SK-N-SH treated with all-trans-retinoic acid at 6 μM for 48 hours (cell line): ENCODE measurements at regions not wholly inside any gene's neighbourhood (a gene's known extent, or its start where the extent isn't known, plus 50 kb on each side); places are given as distances from the start of the nearest gene placed in this dataset.

Source experiments
- CREB5 ChIP-seq: fragments of 250-450 bp; sonication (Bioruptor Pico); IDR thresholded peaks from 2 replicates; pipeline ENCODE4 v1.5.1; 2020; ENCODE audit warnings: low read depth, mild to moderate bottlenecking, moderate library complexity
- ISL1 ChIP-seq: fragments of 250-450 bp; sonication (Bioruptor Pico); IDR thresholded peaks from 2 replicates; pipeline ENCODE4 v2.1.2; 2022; ENCODE audit warnings: mild to moderate bottlenecking, moderate library complexity
- RARB ChIP-seq: fragments of 250-450 bp; sonication (Bioruptor Pico); IDR thresholded peaks from 2 replicates; pipeline ENCODE4 v1.8.0; 2021; ENCODE audit warnings: mild to moderate bottlenecking, moderate library complexity
- TCF4 ChIP-seq: fragments of 250-450 bp; sonication (Bioruptor Pico); IDR thresholded peaks from 2 replicates; pipeline ENCODE4 v1.8.0; 2021; ENCODE audit warnings: mild to moderate bottlenecking, moderate library complexity, borderline replicate concordance
- TOX ChIP-seq: fragments of 250-450 bp; sonication (Bioruptor Pico); IDR thresholded peaks from 2 replicates; pipeline ENCODE4 v1.8.0; 2021; ENCODE audit warnings: mild to moderate bottlenecking, moderate library complexity, borderline replicate concordance
- TSHZ2 ChIP-seq: fragments of 250-450 bp; sonication (Bioruptor Pico); IDR thresholded peaks from 2 replicates; pipeline ENCODE4 v1.5.0; 2020; ENCODE audit warnings: mild to moderate bottlenecking, moderate library complexity
- ZNF565 ChIP-seq: fragments of 450-650 bp; formaldehyde crosslinking; conservative IDR thresholded peaks from 2 replicates; pipeline ENCODE4 v1.5.0; 2020; ENCODE audit warnings: low read depth, mild to moderate bottlenecking, moderate library complexity
- ZNF70 ChIP-seq: fragments of 450-650 bp; formaldehyde crosslinking; IDR thresholded peaks from 2 replicates; pipeline ENCODE4 v1.5.0; 2020; ENCODE audit warnings: mild to moderate bottlenecking, moderate library complexity
- TF ChIP-seq, protein P1 (sequence below): fragments of 250-450 bp; sonication (Bioruptor Pico); IDR thresholded peaks from 2 replicates; pipeline ENCODE4 v1.8.0; 2020; ENCODE audit warnings: mild to moderate bottlenecking, moderate library complexity, borderline replicate concordance

DNA sequence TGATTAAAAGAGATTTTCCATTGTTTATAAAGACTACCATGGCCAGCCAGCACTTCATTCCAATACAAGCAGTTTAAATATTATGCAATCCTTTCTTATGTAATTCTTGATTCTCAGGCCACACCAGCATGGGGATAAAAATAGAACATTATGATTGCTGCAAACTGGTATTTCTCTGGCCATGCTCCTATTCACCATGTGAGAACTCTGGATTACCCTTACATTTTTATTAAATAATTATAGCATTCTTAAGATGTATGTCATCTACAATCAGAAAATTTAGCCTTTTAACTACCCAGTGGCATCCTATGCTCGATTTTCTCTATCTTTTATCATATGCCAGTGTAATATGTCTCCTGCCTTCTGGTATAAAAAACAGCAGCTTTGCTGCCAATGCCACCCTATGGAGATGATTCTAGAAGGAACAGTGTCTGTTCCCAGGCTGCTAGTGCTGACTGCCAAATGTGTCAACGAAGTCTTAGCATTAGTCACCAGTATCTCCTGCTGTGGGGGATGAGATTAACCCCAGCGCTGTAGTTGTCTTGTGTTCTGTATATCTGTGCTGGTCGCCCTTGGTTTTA lies 501.4 kb downstream of the BCKDHB start:
- TF ChIP-seq CREB5 (CRISPR knock-in tag) (peak; percentile 72), TCF4 (CRISPR knock-in tag) (no peak), RARB (CRISPR knock-in tag) (no peak), TOX (peak; percentile 22; the same call in 1 of the 2 replicates), TSHZ2 (no peak), ISL1 (CRISPR knock-in tag) (peak; percentile 91), ZNF70 (CRISPR knock-in tag) (no peak), ZNF565 (CRISPR knock-in tag) (no peak)
- TF ChIP-seq, protein P1, sequence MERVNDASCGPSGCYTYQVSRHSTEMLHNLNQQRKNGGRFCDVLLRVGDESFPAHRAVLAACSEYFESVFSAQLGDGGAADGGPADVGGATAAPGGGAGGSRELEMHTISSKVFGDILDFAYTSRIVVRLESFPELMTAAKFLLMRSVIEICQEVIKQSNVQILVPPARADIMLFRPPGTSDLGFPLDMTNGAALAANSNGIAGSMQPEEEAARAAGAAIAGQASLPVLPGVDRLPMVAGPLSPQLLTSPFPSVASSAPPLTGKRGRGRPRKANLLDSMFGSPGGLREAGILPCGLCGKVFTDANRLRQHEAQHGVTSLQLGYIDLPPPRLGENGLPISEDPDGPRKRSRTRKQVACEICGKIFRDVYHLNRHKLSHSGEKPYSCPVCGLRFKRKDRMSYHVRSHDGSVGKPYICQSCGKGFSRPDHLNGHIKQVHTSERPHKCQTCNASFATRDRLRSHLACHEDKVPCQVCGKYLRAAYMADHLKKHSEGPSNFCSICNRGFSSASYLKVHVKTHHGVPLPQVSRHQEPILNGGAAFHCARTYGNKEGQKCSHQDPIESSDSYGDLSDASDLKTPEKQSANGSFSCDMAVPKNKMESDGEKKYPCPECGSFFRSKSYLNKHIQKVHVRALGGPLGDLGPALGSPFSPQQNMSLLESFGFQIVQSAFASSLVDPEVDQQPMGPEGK (CRISPR knock-in tag) = no peak
